ENCODE measurements at regions not wholly inside any gene's neighbourhood (a gene's known extent, or its start where the extent isn't known, plus 50 kb on each side); places are given as distances from the start of the nearest gene placed in this dataset.

DNA sequence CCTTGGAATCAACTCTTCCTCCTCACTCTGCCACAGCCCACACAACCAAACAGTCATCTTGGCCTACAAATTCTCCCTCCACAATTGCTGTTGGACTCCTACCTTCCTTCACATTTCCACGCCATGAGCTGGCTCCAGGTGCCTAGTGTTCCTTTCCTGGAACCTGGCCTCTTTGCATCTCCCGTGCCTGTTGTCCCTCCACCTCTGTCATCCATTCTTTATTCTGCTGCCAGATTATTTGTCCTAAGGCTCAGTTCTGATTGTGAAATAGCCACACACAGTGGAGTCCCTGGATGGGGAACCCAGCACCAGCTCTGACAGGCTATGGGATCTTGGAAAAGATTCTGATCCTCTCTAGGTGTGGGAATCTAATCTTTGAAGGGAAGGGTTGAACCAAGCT, 109.1 kb upstream of the ANKH start:
- H3K4me1 ChIP-seq (ENCODE audit: insufficient read depth, low read length) = no peaks in the 10 kb centered on the region
- no peak overlapping the region for H3K4me3 ChIP-seq (ENCODE audit: insufficient read depth, low read depth, low read length)
- no peak overlapping the region for H3K4me3 Mint-ChIP-seq (ENCODE audit: unreplicated experiment)
- no peaks in the 10 kb centered on the region for H3K79me2 ChIP-seq (ENCODE audit: insufficient read depth, low read length)
- peaks cover 2% of the 10 kb centered on the region for H3K4me1 Mint-ChIP-seq (ENCODE audit: low read depth, unreplicated experiment)
- H4K20me1 ChIP-seq (ENCODE audit: insufficient read depth, low read length) = no peaks in the 10 kb centered on the region
- no peaks in the 10 kb centered on the region for H3K27me3 ChIP-seq (ENCODE audit: insufficient read depth, low read length)
- H3K27ac ChIP-seq (ENCODE audit: low read depth, low read length) = no peak overlapping the region
- H3K4me2 ChIP-seq (ENCODE audit: low read length) = no peak overlapping the region
- H3K9me3 Mint-ChIP-seq (ENCODE audit: unreplicated experiment) = peaks cover 15% of the 10 kb centered on the region
- peaks cover 4% of the 10 kb centered on the region for H3K27me3 Mint-ChIP-seq (ENCODE audit: low read depth, unreplicated experiment)
- no peak overlapping the region for H3K9ac ChIP-seq (ENCODE audit: low read length)
- TF ChIP-seq EZH2 (IDR thresholded peaks at IDR 0.05; ENCODE audit: insufficient read depth, low read length) = no peak
- TF ChIP-seq, protein P1, sequence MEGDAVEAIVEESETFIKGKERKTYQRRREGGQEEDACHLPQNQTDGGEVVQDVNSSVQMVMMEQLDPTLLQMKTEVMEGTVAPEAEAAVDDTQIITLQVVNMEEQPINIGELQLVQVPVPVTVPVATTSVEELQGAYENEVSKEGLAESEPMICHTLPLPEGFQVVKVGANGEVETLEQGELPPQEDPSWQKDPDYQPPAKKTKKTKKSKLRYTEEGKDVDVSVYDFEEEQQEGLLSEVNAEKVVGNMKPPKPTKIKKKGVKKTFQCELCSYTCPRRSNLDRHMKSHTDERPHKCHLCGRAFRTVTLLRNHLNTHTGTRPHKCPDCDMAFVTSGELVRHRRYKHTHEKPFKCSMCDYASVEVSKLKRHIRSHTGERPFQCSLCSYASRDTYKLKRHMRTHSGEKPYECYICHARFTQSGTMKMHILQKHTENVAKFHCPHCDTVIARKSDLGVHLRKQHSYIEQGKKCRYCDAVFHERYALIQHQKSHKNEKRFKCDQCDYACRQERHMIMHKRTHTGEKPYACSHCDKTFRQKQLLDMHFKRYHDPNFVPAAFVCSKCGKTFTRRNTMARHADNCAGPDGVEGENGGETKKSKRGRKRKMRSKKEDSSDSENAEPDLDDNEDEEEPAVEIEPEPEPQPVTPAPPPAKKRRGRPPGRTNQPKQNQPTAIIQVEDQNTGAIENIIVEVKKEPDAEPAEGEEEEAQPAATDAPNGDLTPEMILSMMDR (IDR thresholded peaks at IDR 0.05; ENCODE audit: insufficient read depth, low read depth, low read length) = no peak
- FAIRE-seq (no peak), DNase-seq (ENCODE audit: low read depth) (no peak)
- H3K36me3 ChIP-seq (ENCODE audit: insufficient read depth, low read length) = no peaks in the 10 kb centered on the region
- H3K36me3 Mint-ChIP-seq (ENCODE audit: low read depth, unreplicated experiment) = no peaks in the 10 kb centered on the region
- no peak overlapping the region for H2AFZ ChIP-seq (ENCODE audit: low read depth, low read length)
- H3K27ac Mint-ChIP-seq (ENCODE audit: unreplicated experiment) = no peak overlapping the region
- no peaks in the 10 kb centered on the region for H3K9me3 ChIP-seq (ENCODE audit: insufficient read depth, low read depth, low read length)

DNA sequence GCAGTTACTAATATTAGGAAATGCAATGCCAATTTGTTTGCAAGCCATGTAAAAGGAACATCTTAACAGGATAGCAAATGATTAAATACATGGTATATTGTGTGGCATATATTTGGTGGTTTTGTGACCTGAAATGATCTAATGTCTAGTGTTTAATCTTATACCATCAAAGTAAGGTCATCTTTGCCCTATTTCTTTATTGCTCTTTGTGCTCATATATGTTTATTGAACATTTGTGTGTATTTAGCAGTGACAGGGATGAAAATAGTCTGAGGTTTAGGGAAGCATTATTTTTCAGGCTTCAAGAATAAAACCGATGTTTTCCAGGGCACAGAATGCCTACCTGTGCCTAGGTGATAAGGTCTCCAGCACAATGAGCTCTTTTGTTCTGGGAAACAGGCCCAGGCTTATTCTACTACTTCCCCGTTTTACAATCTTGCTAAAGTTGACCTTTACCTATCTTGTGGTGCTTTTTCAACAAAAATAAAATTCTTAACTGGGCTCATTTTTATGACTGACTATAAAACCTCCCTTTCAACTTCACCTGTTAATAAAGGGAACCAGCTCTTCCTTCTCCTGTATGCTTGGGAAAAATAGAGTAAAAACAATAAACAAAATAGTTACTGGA, 105.6 kb upstream of the ANKH start:
- TF ChIP-seq, protein P1 (IDR thresholded peaks at IDR 0.05; ENCODE audit: insufficient read depth, low read depth, low read length) = no peak
- no peak for TF ChIP-seq EZH2 (IDR thresholded peaks at IDR 0.05; ENCODE audit: insufficient read depth, low read length)
- Histone ChIP-seq H3K4me2 (ENCODE audit: low read length) (no peak overlapping the region), H3K4me3 (ENCODE audit: insufficient read depth, low read depth, low read length) (no peak overlapping the region), H4K20me1 (ENCODE audit: insufficient read depth, low read length) (no peaks in the 10 kb centered on the region), H3K9ac (ENCODE audit: low read length) (no peak overlapping the region), H2AFZ (ENCODE audit: low read depth, low read length) (no peak overlapping the region), H3K27me3 (ENCODE audit: insufficient read depth, low read length) (peaks cover 3% of the 10 kb centered on the region), H3K4me1 (ENCODE audit: insufficient read depth, low read length) (no peaks in the 10 kb centered on the region), H3K9me3 (ENCODE audit: insufficient read depth, low read depth, low read length) (no peaks in the 10 kb centered on the region), H3K36me3 (ENCODE audit: insufficient read depth, low read length) (no peaks in the 10 kb centered on the region), H3K79me2 (ENCODE audit: insufficient read depth, low read length) (no peaks in the 10 kb centered on the region), H3K27ac (ENCODE audit: low read depth, low read length) (no peak overlapping the region)
- FAIRE-seq (no peak), DNase-seq (ENCODE audit: low read depth) (no peak)
- H3K4me1 Mint-ChIP-seq (ENCODE audit: low read depth, unreplicated experiment) = no peaks in the 10 kb centered on the region
- H3K4me3 Mint-ChIP-seq (ENCODE audit: unreplicated experiment) = no peak overlapping the region
- peaks cover 15% of the 10 kb centered on the region for H3K9me3 Mint-ChIP-seq (ENCODE audit: unreplicated experiment)
- H3K27ac Mint-ChIP-seq (ENCODE audit: unreplicated experiment) = no peak overlapping the region
- H3K36me3 Mint-ChIP-seq (ENCODE audit: low read depth, unreplicated experiment) = peaks cover 2% of the 10 kb centered on the region
- peaks cover 6% of the 10 kb centered on the region for H3K27me3 Mint-ChIP-seq (ENCODE audit: low read depth, unreplicated experiment)

DNA sequence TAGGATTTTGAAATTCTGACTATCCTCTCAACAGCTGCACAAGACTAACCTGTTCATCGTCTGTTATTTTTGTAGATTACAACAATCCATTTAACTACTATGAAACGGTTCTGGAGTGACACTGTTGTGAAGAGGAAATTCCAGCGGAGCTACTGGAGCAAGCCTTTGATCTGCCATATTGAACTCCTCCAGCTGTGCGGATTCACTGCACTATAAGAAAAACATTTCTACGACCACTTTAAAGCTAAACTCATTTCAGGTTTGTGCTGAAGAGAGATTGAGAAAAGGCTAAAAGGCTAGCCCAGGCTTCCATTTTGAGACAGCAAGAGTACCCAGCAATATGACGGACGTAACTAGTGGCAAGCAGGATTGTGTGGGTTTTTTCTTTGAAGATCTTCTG, 104.9 kb upstream of the ANKH start:
- H3K4me1 ChIP-seq (ENCODE audit: insufficient read depth, low read length) = no peaks in the 10 kb centered on the region
- H3K27ac ChIP-seq (ENCODE audit: low read depth, low read length) = no peak overlapping the region
- H3K9ac ChIP-seq (ENCODE audit: low read length) = no peak overlapping the region
- Mint-ChIP-seq H3K4me1 (ENCODE audit: low read depth, unreplicated experiment) (no peaks in the 10 kb centered on the region), H3K27ac (ENCODE audit: unreplicated experiment) (no peak overlapping the region), H3K27me3 (ENCODE audit: low read depth, unreplicated experiment) (peaks cover 6% of the 10 kb centered on the region), H3K4me3 (ENCODE audit: unreplicated experiment) (no peak overlapping the region), H3K9me3 (ENCODE audit: unreplicated experiment) (peaks cover 15% of the 10 kb centered on the region), H3K36me3 (ENCODE audit: low read depth, unreplicated experiment) (peaks cover 2% of the 10 kb centered on the region)
- FAIRE-seq (no peak), DNase-seq (ENCODE audit: low read depth) (no peak)
- H3K79me2 ChIP-seq (ENCODE audit: insufficient read depth, low read length) = no peaks in the 10 kb centered on the region
- no peaks in the 10 kb centered on the region for H4K20me1 ChIP-seq (ENCODE audit: insufficient read depth, low read length)
- H3K27me3 ChIP-seq (ENCODE audit: insufficient read depth, low read length) = peaks cover 3% of the 10 kb centered on the region
- H3K4me3 ChIP-seq (ENCODE audit: insufficient read depth, low read depth, low read length) = no peak overlapping the region
- H3K4me2 ChIP-seq (ENCODE audit: low read length) = no peak overlapping the region
- no peaks in the 10 kb centered on the region for H3K36me3 ChIP-seq (ENCODE audit: insufficient read depth, low read length)
- H2AFZ ChIP-seq (ENCODE audit: low read depth, low read length) = no peak overlapping the region
- H3K9me3 ChIP-seq (ENCODE audit: insufficient read depth, low read depth, low read length) = no peaks in the 10 kb centered on the region
- TF ChIP-seq, protein P1 (IDR thresholded peaks at IDR 0.05; ENCODE audit: insufficient read depth, low read depth, low read length) = no peak
- no peak for TF ChIP-seq EZH2 (IDR thresholded peaks at IDR 0.05; ENCODE audit: insufficient read depth, low read length)

All from astrocyte (in vitro differentiated cells and primary cell).